KOPT-K1 (cell line): ENCODE measurements at regions not wholly inside any gene's neighbourhood (a gene's known extent, or its start where the extent isn't known, plus 50 kb on each side); places are given as distances from the start of the nearest gene placed in this dataset.

Source experiments
- H3K27ac ChIP-seq: fragments of 200-600 bp; sonication (generic); 2 replicates; pipeline ENCODE4 v1.5.1; 2016; ENCODE audit warnings: antibody characterized with exemption, mild to moderate bottlenecking, low read depth, low read length; ENCODE audit not compliant: poor library complexity, severe bottlenecking
- H3K36me3 ChIP-seq: fragments of 200-600 bp; sonication (generic); 2 replicates; pipeline ENCODE4 v1.5.1; 2017; ENCODE audit warnings: antibody characterized with exemption, mild to moderate bottlenecking, low read length, moderate library complexity; ENCODE audit not compliant: insufficient read depth
- H3K9me3 ChIP-seq: fragments of 200-600 bp; sonication (generic); 2 replicates; pipeline ENCODE4 v1.5.1; 2017; ENCODE audit warnings: antibody characterized with exemption, low read length, mild to moderate bottlenecking; ENCODE audit not compliant: insufficient read depth, poor library complexity, severe bottlenecking

DNA sequence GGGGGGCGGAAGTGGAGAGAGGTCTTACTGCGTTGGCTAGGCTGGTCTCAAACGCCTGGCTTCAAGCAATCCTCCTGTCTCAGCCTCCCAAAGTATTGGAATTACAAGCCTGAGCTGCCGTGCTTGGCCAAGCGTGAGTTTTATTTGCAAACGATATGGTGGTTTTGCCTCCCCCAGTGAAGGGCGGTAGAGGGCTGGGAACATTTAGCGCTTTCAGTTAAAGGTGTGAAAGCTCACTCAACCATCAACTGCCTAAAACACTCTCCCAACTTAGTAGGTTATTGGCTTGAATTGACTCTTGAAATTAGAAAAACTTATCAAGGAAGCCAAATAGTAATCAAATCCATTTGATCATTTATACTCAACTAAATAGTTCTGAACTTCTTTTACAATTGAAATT lies 156.3 kb downstream of the ESM1 start:
- Histone ChIP-seq H3K9me3 (no peaks in the 10 kb centered on the region), H3K36me3 (no peaks in the 10 kb centered on the region), H3K27ac (no peak overlapping the region)

GRCh38 chr5:54828151-54828550 lies 157.2 kb downstream of the ESM1 start:
- no peak overlapping the region for H3K27ac ChIP-seq
- H3K36me3 ChIP-seq, result no peaks in the 10 kb centered on the region
- H3K9me3 ChIP-seq, result no peaks in the 10 kb centered on the region

GRCh38 chr5:54825005-54825404 lies 160.4 kb downstream of the ESM1 start:
- Histone ChIP-seq H3K9me3 (no peaks in the 10 kb centered on the region), H3K27ac (no peak overlapping the region), H3K36me3 (no peaks in the 10 kb centered on the region)

DNA sequence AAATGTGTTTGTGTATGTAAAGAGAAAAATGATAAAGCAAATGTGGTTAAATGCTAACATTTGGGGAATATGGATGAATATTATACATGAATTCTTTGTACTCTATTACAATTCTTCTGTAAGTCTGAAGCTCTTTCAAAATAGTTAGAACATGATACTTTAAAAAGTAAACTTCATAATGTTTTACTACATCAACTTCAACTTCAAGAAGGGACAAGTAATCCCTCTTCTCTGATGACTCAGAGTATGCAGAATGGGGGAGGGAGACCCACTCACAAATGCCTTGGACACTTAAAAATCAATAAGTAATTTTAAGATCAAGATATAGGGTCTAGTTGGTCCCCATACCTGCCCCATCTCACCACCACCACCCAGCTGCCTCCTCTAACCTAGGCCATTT lies 162.4 kb downstream of the ESM1 start:
- Histone ChIP-seq H3K9me3 (no peaks in the 10 kb centered on the region), H3K36me3 (no peaks in the 10 kb centered on the region), H3K27ac (no peak overlapping the region)

- Histone ChIP-seq H3K9me3 (no peaks in the 10 kb centered on the region), H3K27ac (no peak overlapping the region), H3K36me3 (no peaks in the 10 kb centered on the region)
These were observed 163.1 kb downstream of the ESM1 start for GRCh38 chr5:54822324-54822687.

GRCh38 chr5:54821445-54822323 lies 163.7 kb downstream of the ESM1 start:
- no peaks in the 10 kb centered on the region for H3K36me3 ChIP-seq
- H3K9me3 ChIP-seq, result no peaks in the 10 kb centered on the region
- H3K27ac ChIP-seq, result no peak overlapping the region

DNA sequence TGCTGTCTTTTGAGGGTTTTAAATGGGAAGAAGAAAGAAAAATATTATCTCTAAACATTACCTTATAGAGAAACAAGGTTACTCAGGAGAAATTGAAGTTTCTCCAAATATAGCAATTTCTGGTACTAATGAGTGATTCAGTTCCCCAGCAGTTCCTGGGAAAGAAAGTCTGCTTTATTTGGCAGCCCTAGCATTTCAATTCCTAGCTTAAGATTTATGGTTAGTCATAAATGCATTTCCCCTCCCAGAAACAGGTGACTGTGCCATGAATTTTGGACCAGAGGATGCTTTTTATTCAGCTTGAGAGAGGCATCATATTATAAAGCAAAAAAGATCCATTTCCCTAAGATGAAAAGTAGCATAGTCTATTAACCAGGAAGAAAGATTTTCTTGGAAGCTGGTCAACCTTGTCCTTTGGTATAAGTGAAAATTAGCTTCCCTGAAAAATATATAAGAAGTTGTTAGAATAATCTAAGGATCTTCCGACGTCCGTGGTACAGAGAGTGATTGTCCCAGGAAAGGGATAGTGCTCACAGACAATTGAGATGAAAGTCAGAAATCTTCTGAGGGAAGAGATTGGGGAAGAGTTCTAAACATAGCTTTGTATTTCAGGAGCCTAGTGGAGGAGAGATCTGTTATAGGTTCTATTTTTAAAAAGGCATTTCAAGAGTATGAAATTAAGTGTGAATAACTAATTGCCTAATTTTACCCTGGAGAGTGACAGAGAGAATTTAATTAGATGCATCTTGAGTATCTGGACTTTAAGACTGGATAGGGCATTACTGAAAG lies 164.9 kb downstream of the ESM1 start:
- Histone ChIP-seq H3K27ac (no peak overlapping the region), H3K36me3 (no peaks in the 10 kb centered on the region), H3K9me3 (no peaks in the 10 kb centered on the region)

GRCh38 chr5:54807421-54807820 lies 178.0 kb downstream of the ESM1 start:
- H3K27ac ChIP-seq, result no peak overlapping the region

GRCh38 chr5:54804521-54804920 lies 180.9 kb downstream of the ESM1 start:
- no peak overlapping the region for H3K27ac ChIP-seq
- no peaks in the 10 kb centered on the region for H3K36me3 ChIP-seq
- H3K9me3 ChIP-seq, result no peaks in the 10 kb centered on the region

More at GRCh38 chr5:54807421-54807820, 178.0 kb downstream of the ESM1 start:
- no peaks in the 10 kb centered on the region for H3K36me3 ChIP-seq
- H3K9me3 ChIP-seq, result no peaks in the 10 kb centered on the region

DNA sequence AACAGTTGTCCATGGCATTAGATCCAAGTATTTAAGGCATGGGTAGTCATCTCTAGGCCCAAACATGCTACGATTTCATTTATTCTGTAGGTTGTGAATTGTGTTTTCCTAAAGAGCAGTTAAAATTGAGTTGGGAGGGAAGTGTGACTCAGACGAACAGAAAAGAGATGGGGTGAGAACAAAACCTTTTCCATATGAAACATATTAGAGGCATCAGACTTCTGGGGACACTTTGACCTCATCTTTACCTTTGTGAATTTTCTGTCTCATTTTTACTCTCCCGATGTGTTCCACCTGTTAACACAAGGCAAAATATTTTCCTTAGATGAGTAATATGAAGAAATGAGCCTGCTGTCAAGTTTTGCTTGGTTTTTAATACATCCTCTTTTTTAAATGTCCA lies 181.3 kb downstream of the ESM1 start:
- Histone ChIP-seq H3K36me3 (no peaks in the 10 kb centered on the region), H3K27ac (no peak overlapping the region), H3K9me3 (no peaks in the 10 kb centered on the region)

DNA sequence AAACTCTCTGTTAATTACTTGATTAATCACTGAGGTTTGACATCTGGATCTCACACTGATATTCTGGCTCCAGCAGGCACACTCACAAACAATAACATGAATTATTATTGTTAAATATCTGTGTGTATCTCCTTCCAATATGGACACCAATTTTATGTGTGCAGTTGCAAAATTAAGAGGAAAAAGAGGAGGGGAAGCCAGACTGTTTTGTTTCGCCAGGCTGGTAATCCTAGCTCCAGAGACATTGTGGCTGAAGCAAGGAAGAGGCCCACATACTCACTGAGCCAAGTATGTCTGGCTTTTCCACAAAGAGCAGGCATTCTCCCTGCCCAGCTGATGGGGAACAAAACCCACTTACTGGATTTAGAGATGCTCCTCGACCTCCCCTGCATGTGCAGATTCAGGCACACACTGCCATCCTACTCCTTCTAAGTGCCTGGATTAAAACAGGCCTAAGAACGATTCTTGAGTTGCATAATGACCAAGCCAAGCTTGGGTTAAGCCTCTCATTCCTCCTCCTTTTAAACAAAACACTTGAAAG lies 181.9 kb downstream of the ESM1 start:
- Histone ChIP-seq H3K9me3 (no peaks in the 10 kb centered on the region), H3K36me3 (no peaks in the 10 kb centered on the region), H3K27ac (no peak overlapping the region)

GRCh38 chr5:54799645-54800044 lies 185.7 kb downstream of the ESM1 start:
- no peaks in the 10 kb centered on the region for H3K36me3 ChIP-seq
- no peaks in the 10 kb centered on the region for H3K9me3 ChIP-seq
- H3K27ac ChIP-seq, result no peak overlapping the region

DNA sequence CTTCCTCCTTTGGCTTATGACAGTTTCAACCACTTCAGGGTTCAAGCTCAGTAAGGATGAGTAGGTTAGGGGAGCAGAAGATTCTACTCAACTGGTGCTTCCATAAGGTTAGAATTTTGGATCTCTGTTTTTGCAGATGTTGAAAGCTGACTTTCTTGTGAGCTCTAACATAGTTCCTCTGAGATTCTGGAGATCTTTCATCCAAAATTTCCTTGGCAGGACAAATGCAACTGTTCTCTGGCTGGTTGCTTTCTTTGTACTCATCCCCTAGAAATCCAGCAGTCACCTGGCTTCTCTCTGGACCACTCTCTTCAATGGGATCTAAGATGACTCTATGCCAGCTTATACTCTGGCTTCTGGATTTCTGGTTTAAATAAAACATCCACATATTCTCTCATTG lies 189.6 kb downstream of the ESM1 start:
- Histone ChIP-seq H3K9me3 (peaks cover 4% of the 10 kb centered on the region), H3K27ac (no peak overlapping the region), H3K36me3 (no peaks in the 10 kb centered on the region)

DNA sequence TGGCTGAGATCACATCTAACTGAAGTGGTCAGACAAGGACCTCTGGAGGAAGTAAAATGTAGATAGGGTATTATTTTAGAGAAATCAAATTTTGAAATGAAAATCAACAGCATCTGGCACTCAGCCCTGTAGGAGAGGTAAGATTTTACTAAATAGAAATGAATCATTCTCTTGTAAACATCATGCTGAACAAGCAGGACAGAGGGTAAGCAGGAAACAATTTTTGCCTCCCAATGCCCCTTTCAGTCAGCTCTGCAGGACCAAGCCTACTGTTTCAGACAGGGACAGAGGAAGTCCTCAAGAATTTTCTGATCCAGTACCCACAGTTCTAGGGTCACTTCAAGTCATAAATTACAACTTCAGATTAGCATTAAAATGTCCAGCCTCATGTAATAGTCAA lies 190.1 kb downstream of the ESM1 start:
- Histone ChIP-seq H3K36me3 (no peaks in the 10 kb centered on the region), H3K27ac (no peak overlapping the region), H3K9me3 (peaks cover 4% of the 10 kb centered on the region)

- Histone ChIP-seq H3K27ac (no peak overlapping the region), H3K9me3 (peaks cover 4% of the 10 kb centered on the region), H3K36me3 (no peaks in the 10 kb centered on the region)
These were observed 191.0 kb downstream of the ESM1 start for GRCh38 chr5:54794135-54794975.
